ENCODE measurements at regions not wholly inside any gene's neighbourhood (a gene's known extent, or its start where the extent isn't known, plus 50 kb on each side); places are given as distances from the start of the nearest gene placed in this dataset.

GRCh38 chrX:82466994-82467393 is 1041.1 kb upstream of the POU3F4 start:
- no peaks in the 10 kb centered on the region for H3K79me2 ChIP-seq (ENCODE audit: insufficient read depth, low read length)
- no peaks in the 10 kb centered on the region for H3K9me2 ChIP-seq (ENCODE audit: insufficient read depth)
- RAD21 ChIA-PET (ENCODE audit: low non-redundant PET in 1 of 2, low total read pairs in 2 of 2, uncharacterized antibody in 2 of 2, unreplicated experiment in 2 of 2), result no interaction called here
- ATAC-seq (no peak), DNase-seq (ENCODE audit: low read depth, low spot score) (no peak)
- H2AFZ ChIP-seq (ENCODE audit: low read depth, low read length, poor library complexity, severe bottlenecking), result no peak overlapping the region
- no peaks in the 10 kb centered on the region for H3K27me3 ChIP-seq (ENCODE audit: insufficient read depth, low read length)
- H3K4me1 ChIP-seq (ENCODE audit: control insufficient read depth in 1 of 2, insufficient read depth in 2 of 2, low read length in 2 of 2), result no peaks in the 10 kb centered on the region
- H3K9me3 ChIP-seq (ENCODE audit: control insufficient read depth in 1 of 2, insufficient read depth in 1 of 2, low read depth in 1 of 2, low read length in 2 of 2), result no peaks in the 10 kb centered on the region
- no peak overlapping the region for H3K27ac ChIP-seq (ENCODE audit: low read depth, low read length)
- POLR2A ChIA-PET, result no interaction called here
- H4K20me1 ChIP-seq (ENCODE audit: insufficient read depth), result no peaks in the 10 kb centered on the region
- intact Hi-C loops (cut with micrococcal nuclease), result no loop called here
- H3K4me3 ChIP-seq (replicated peaks in 1 of 2; ENCODE audit: low read depth in 1 of 2, low read length in 2 of 2), result no peak overlapping the region
- H3K4me2 ChIP-seq (ENCODE audit: low read length), result no peak overlapping the region
- BruUV-seq (replicated peaks), result no TSS peak
- CTCF ChIA-PET, result no interaction called here
- H3K9ac ChIP-seq (ENCODE audit: low read length), result no peak overlapping the region
- no peaks in the 10 kb centered on the region for H3K36me3 ChIP-seq (ENCODE audit: control insufficient read depth in 1 of 2, insufficient read depth in 2 of 2, low read length in 2 of 2)
- TF ChIP-seq FOSL1 (IDR thresholded peaks at IDR 0.05; ENCODE audit: low read depth), result no peak
- TF ChIP-seq POLR2A (IDR thresholded peaks at IDR 0.05; ENCODE audit: borderline replicate concordance, extremely low read depth, insufficient read depth, insufficient read length), result no peak
- TF ChIP-seq ELF1 (IDR thresholded peaks at IDR 0.05; ENCODE audit: borderline replicate concordance, low read depth), result no peak
- TF ChIP-seq YY1 (IDR thresholded peaks at IDR 0.05; ENCODE audit: extremely low read depth, insufficient replicate concordance, low read depth, low read length), result no peak
- no peak for TF ChIP-seq TCF7L2 (IDR thresholded peaks at IDR 0.05; ENCODE audit: borderline replicate concordance, extremely low read depth, insufficient read depth, insufficient read length)
- TF ChIP-seq SIN3A (IDR thresholded peaks at IDR 0.05; ENCODE audit: low read depth), result no peak
- no peak for TF ChIP-seq RAD21 (IDR thresholded peaks at IDR 0.05; ENCODE audit: low read depth)
- no peak for TF ChIP-seq ZBTB33 (IDR thresholded peaks at IDR 0.05; ENCODE audit: extremely low read depth, insufficient replicate concordance, low read length)
- no peak for TF ChIP-seq REST (IDR thresholded peaks at IDR 0.05; ENCODE audit: low read depth)
- no peak for TF ChIP-seq CTCF (IDR thresholded peaks at IDR 0.05 in 2 of 3, conservative IDR thresholded peaks at IDR 0.05 in 1 of 3; ENCODE audit: borderline replicate concordance in 1 of 3, insufficient read depth in 1 of 3, low read depth in 2 of 3, low read length in 2 of 3)
- no peak for TF ChIP-seq MAX (IDR thresholded peaks at IDR 0.05)
- no peak for TF ChIP-seq JUND (IDR thresholded peaks at IDR 0.05)
- TF ChIP-seq ZNF274 (IDR thresholded peaks at IDR 0.05; ENCODE audit: low read depth, low read length), result no peak
